ENCODE measurements at regions not wholly inside any gene's neighbourhood (a gene's known extent, or its start where the extent isn't known, plus 50 kb on each side); places are given as distances from the start of the nearest gene placed in this dataset.

DNA sequence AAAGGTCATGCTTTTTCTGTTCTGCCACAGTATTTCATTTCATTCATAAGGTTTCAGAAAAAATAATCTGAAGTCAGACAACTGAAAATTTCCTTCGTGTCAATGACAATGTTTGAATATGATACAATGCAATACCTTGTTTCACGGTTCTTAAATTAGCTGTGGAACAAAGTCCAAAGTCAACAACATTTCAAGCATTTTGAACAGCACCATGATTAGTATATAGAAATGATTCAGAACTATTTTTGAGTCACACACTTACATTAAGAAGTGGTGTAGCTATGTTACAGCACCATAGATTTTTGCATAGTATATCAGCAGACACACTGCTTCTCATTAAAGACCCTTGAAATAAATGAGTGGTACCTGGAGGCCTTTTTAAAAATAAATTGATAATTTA lies 178.3 kb upstream of the DSEL start:
- TF ChIP-seq POLR2A (IDR thresholded peaks at IDR 0.05) (no peak), CTCF (IDR thresholded peaks at IDR 0.05) (no peak)

Measured in Peyer's patch (tissue), 4 donors.